GM20000 (cell line): ENCODE measurements at regions not wholly inside any gene's neighbourhood (a gene's known extent, or its start where the extent isn't known, plus 50 kb on each side); places are given as distances from the start of the nearest gene placed in this dataset.

ENCODE experiments used
- DNase-seq: peaks from one replicate; pipeline ENCODE4 v3.0.0; 2012; ENCODE audit warnings: low spot score
- TF ChIP-seq, protein P1 (sequence below): IDR thresholded peaks from 2 replicates; pipeline ENCODE4 v1.5.1; 2012; ENCODE audit warnings: mild to moderate bottlenecking, control low read depth; ENCODE audit errors: extremely low read depth, missing control alignments

DNA sequence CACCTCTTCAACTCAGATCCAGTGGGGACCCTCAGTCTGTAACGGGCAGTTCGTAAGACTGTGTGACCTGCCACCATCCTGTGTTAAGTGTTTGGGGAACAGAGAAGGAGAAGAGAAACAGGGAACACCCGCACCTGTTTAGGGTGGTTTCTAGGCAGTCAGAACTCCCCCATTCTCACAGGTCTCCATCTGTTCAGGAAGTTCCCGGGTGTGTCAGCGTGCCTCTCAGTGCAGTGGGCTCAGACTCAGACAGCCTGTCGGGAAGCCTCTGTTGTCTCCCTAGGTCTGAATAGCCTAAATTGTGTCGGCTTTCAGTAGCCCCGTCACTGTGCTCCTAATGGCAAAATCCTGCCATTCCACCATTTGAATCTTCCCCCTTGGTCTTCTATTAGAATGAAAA lies 256.6 kb downstream of the LOXHD1 start:
- TF ChIP-seq, protein P1, sequence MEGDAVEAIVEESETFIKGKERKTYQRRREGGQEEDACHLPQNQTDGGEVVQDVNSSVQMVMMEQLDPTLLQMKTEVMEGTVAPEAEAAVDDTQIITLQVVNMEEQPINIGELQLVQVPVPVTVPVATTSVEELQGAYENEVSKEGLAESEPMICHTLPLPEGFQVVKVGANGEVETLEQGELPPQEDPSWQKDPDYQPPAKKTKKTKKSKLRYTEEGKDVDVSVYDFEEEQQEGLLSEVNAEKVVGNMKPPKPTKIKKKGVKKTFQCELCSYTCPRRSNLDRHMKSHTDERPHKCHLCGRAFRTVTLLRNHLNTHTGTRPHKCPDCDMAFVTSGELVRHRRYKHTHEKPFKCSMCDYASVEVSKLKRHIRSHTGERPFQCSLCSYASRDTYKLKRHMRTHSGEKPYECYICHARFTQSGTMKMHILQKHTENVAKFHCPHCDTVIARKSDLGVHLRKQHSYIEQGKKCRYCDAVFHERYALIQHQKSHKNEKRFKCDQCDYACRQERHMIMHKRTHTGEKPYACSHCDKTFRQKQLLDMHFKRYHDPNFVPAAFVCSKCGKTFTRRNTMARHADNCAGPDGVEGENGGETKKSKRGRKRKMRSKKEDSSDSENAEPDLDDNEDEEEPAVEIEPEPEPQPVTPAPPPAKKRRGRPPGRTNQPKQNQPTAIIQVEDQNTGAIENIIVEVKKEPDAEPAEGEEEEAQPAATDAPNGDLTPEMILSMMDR, result no peak
- no peak for DNase-seq

DNA sequence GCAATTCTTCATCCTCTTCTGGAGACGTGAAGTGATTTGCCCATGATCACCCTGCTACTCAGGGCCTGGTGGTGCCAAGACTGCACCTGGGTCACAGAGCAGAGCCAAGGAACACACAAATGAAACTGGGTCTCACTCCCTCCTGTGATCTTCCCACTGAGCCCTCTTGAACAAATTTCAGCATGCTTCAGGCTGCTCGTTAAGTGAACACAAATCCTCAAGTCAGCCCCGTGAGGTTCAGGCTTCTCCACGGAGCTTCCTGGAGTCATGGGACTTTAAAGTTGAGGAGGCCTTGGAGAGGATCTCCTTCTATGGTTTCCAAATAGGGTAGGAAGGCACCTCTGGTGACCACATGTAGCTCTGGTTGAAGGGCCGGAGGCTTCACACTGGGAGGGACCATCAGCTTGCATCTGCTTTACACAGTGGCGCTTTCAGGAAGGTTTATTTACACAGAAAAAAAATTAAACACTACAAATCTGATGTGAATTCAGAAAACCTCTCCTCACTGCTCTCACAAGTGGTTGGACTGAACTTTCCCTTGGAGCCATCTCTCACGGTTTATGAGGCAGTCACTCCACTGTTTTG lies 255.4 kb downstream of the LOXHD1 start:
- TF ChIP-seq, protein P1, result no peak
- no peak for DNase-seq

DNA sequence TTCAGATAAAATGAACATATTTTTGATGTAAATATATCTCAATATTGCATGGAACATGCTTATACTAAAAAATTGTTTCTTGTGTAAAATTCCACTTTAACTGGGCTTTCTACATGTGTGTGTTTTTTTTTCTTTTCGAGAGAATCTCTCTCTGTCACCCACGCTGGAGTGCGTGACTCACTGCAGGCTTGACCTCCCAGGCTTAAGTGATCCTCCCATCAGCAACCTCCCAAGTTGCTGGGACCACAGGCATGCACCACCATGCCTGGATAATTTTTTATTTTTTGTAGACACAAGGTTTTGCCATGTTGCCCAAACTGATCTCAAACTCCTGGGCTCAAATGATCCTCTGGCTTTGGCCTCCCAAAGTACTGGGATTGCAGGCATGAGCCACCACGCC lies 254.6 kb downstream of the LOXHD1 start:
- no peak for DNase-seq
- TF ChIP-seq, protein P1, result no peak

DNA sequence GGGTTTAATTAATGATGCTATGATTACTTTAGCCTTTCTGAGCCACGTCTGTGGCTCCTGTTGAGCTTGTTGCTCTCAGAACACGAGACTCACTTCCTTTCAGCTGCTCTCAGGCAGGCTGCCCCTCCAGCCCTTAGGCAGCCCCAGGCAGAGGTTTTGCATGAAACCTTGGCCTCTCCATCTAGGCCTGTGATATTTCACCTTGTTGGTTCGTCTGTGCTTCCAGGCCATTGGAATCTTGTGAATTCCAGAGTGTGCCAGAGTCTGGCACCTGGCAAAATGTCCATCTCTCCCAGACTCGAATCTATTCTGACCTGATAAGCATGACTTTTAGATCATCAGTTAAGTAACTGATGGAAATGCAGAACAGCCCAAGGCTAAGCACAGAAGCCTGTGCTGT lies 254.1 kb downstream of the LOXHD1 start:
- no peak for DNase-seq
- TF ChIP-seq, protein P1, result no peak

DNA sequence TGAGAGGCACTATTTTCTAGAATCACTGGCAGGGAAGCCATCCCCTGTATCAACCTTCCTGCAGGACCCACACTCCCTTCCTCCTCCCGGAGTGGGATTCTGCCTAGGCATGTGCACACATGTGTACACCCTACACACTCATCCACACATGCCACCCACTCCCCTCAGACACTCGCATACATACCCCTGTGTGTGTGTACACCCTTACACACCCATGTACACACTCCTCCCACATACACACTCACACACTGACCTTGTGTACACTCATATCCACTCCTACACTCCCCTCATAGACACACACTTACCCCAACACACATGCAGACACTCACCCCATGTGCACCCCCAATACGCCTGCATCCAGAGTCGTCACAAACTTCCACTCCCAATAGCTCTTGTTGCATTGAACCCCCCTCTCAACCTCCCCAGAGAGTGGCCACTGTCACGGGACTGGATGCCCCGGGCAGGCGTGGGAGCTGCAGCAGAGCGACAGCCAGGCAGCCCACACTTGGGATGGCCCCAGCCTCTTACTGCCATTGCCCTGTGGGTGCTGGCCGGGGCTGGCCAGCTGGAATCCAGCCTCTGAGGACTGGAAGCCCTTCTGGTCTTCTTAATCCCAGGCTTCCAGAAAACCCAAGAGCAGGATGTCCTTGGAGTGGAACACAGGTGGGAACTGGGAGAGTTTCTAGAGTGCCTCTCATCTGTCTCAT lies 251.0 kb downstream of the LOXHD1 start:
- no peak for DNase-seq
- TF ChIP-seq, protein P1, result no peak

DNA sequence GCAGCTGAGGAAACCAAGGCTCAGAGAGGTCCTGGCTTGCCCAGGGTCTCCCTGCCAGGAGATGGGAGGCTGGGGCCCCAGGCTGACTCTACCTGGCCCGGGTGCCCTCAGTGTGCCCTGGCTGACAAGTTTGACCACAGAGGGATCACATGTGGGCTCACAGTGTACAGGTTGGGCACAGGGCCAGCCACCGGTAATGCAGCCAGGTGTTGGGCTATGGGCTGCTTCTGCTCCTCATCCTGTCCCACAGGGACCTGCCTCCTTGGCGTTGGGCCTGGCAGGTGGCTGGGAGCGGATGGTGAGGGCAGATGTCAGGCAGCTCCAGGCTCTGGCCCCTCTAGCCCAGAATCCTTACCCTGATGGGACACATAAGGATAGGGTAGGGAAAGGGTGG lies 250.5 kb downstream of the LOXHD1 start:
- DNase-seq, result no peak
- TF ChIP-seq, protein P1, result no peak

DNA sequence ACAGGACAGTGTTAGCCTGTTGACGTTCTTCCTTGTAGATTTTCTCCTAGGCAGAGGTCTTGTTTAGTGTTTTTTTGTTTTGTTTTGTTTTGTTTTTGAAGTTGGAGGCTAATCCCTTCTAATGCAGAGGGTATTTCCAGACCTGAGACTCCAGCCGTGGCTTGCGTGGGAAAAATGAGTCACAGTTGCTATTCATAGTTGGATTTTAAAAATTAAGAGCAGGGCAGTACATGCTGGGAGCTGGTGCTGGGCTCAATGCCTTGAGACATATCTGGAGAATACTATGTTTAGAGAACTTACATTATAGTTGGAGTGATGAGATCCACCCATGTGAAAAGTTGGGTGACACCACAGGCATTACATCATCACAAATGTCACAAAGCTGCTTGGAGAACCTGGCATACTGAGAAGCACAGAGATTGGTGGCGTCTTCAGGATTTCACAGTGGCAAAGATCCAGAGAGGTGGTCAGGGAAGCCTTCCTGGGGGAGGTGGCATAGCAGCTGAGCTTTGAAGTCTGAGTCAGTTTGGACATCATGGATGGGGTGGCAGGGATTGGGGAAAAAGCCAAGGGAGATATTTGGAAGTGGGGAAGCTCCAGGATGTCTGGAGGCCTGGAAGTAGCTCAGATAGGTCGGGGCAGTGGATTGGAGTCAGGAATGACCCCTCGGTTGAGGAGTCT lies 249.4 kb downstream of the LOXHD1 start:
- TF ChIP-seq, protein P1, result no peak
- DNase-seq, result no peak
